ENCODE measurements at regions not wholly inside any gene's neighbourhood (a gene's known extent, or its start where the extent isn't known, plus 50 kb on each side); places are given as distances from the start of the nearest gene placed in this dataset.
"Not testable (repeated sequence)": the region's sequence is repeated elsewhere in the genome, so short reads cannot be mapped to it uniquely, and the experiment has no call there.

DNA sequence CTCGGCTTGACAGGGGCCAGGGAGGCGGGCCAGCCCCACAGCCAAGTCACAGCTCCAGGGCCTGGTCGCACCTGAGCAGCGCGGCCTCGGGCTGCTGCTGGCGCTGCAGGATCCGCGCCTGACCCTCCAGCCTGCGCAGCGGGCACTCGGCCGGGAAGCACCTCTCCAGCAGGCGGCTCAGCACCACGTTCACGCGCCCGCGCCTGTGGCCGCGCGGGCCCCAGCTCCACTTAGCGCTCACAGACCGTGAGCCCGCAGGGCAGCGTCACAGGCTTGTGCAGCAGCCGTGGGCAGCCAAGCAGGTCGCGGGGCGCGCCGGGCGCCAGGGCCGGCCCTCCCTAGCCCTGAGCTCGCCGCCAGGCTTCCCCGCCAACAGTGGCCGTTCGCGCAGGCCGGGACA lies 95.8 kb downstream of the POTEB3 start:
- not testable (repeated sequence) for TF ChIP-seq POLR2A, CTCF (IDR thresholded peaks at IDR 0.05)

Data from uterus (tissue), 2 donors.